SK-N-MC (cell line): ENCODE measurements at regions not wholly inside any gene's neighbourhood (a gene's known extent, or its start where the extent isn't known, plus 50 kb on each side); places are given as distances from the start of the nearest gene placed in this dataset.
A peak's percentile ranks its signal among the peaks of the same experiment; 100 is the strongest.

Experiments used
- DNase-seq: peaks from one replicate; pipeline ENCODE4 v3.0.0-alpha.2; 2011; ENCODE audit warnings: low read depth, low spot score
- H3K27ac ChIP-seq: fragments of 200-600 bp; sonication (generic); 2 replicates; pipeline ENCODE4 v1.5.1; 2016; ENCODE audit warnings: mixed run types
- H3K36me3 ChIP-seq: fragments of 200-600 bp; sonication (generic); 2 replicates; pipeline ENCODE4 v1.6.1; 2017; ENCODE audit warnings: antibody characterized with exemption, low read length, mixed read lengths; ENCODE audit not compliant: insufficient read depth
- H3K4me3 ChIP-seq: fragments of 200-600 bp; sonication (generic); 2 replicates; pipeline ENCODE4 v1.5.1; 2016
- H3K9ac ChIP-seq: fragments of 200-600 bp; sonication (generic); 2 replicates; pipeline ENCODE4 v1.8.0; 2017; ENCODE audit warnings: mixed run types, mixed read lengths; ENCODE audit not compliant: insufficient read length
- H3K9me3 ChIP-seq: fragments of 200-600 bp; sonication (generic); 2 replicates; pipeline ENCODE4 v1.6.1; 2017; ENCODE audit warnings: low read depth, mild to moderate bottlenecking, antibody characterized with exemption, low read length, moderate library complexity, mixed read lengths
- EZH2 ChIP-seq: fragments of 200-600 bp; sonication (generic); IDR thresholded peaks from one replicate; pipeline ENCODE4 v1.6.1; 2017; ENCODE audit warnings: antibody characterized with exemption
- FOXP2 ChIP-seq: optimal IDR thresholded peaks from 2 replicates; pipeline ENCODE3; 2011; ENCODE audit warnings: mild to moderate bottlenecking, moderate library complexity; ENCODE audit not compliant: insufficient read depth; ENCODE audit errors: extremely low read length, control extremely low read depth
- POLR2AphosphoS5 ChIP-seq: IDR thresholded peaks from 2 replicates; pipeline ENCODE4 v1.6.1; 2012; ENCODE audit warnings: mild to moderate bottlenecking, low read depth, low read length, borderline replicate concordance

- DNase-seq: no peak
- TF ChIP-seq EZH2 (no peak), FOXP2 (no peak), POLR2AphosphoS5 (no peak)
- no peaks in the 10 kb centered on the region for H3K9me3 ChIP-seq
- no peak overlapping the region for H3K4me3 ChIP-seq
- no peak overlapping the region for H3K27ac ChIP-seq
- H3K36me3 ChIP-seq: no peaks in the 10 kb centered on the region
- H3K9ac ChIP-seq: no peak overlapping the region
Observed at GRCh38 chr2:150146879-150147278, 340.6 kb downstream of the RND3 start.

GRCh38 chr2:150145299-150145692 lies 342.2 kb downstream of the RND3 start:
- H3K4me3 ChIP-seq: no peak overlapping the region
- H3K27ac ChIP-seq: no peak overlapping the region
- TF ChIP-seq FOXP2 (no peak), POLR2AphosphoS5 (no peak), EZH2 (no peak)
- no peak overlapping the region for H3K9ac ChIP-seq
- H3K36me3 ChIP-seq: no peaks in the 10 kb centered on the region
- no peak for DNase-seq
- no peaks in the 10 kb centered on the region for H3K9me3 ChIP-seq

- TF ChIP-seq FOXP2 (no peak), EZH2 (no peak), POLR2AphosphoS5 (no peak)
- no peaks in the 10 kb centered on the region for H3K36me3 ChIP-seq
- H3K9ac ChIP-seq: no peak overlapping the region
- no peaks in the 10 kb centered on the region for H3K9me3 ChIP-seq
- H3K27ac ChIP-seq: no peak overlapping the region
- H3K4me3 ChIP-seq: no peak overlapping the region
- no peak for DNase-seq
Observed at GRCh38 chr2:150144546-150145298, 342.7 kb downstream of the RND3 start.

GRCh38 chr2:150143087-150143536 lies 344.4 kb downstream of the RND3 start:
- Histone ChIP-seq H3K9me3 (no peaks in the 10 kb centered on the region), H3K4me3 (no peak overlapping the region), H3K27ac (no peak overlapping the region), H3K9ac (no peak overlapping the region), H3K36me3 (no peaks in the 10 kb centered on the region)
- no peak for DNase-seq
- TF ChIP-seq EZH2 (no peak), POLR2AphosphoS5 (no peak), FOXP2 (no peak)

- Histone ChIP-seq H3K27ac (no peak overlapping the region), H3K9ac (no peak overlapping the region), H3K36me3 (no peaks in the 10 kb centered on the region), H3K9me3 (no peaks in the 10 kb centered on the region), H3K4me3 (no peak overlapping the region)
- DNase-seq: no peak
- TF ChIP-seq EZH2: no peak
- no peak for TF ChIP-seq POLR2AphosphoS5
- no peak for TF ChIP-seq FOXP2
Observed at GRCh38 chr2:150142561-150142960, 344.9 kb downstream of the RND3 start.

GRCh38 chr2:150141226-150142001 lies 346.1 kb downstream of the RND3 start:
- H3K27ac ChIP-seq: peak overlapping the region; percentile 9; the same call in 1 of the 2 replicates
- no peaks in the 10 kb centered on the region for H3K9me3 ChIP-seq
- H3K4me3 ChIP-seq: peak overlapping the region; percentile 3; the same call in 1 of the 2 replicates
- no peaks in the 10 kb centered on the region for H3K36me3 ChIP-seq
- no peak for DNase-seq
- no peak overlapping the region for H3K9ac ChIP-seq
- TF ChIP-seq FOXP2: no peak
- no peak for TF ChIP-seq EZH2
- no peak for TF ChIP-seq POLR2AphosphoS5

GRCh38 chr2:150140777-150141176 lies 346.7 kb downstream of the RND3 start:
- DNase-seq: no peak
- no peaks in the 10 kb centered on the region for H3K9me3 ChIP-seq
- peak overlapping the region; percentile 3; the same call in 1 of the 2 replicates for H3K4me3 ChIP-seq
- H3K36me3 ChIP-seq: no peaks in the 10 kb centered on the region
- H3K27ac ChIP-seq: no peak overlapping the region
- TF ChIP-seq POLR2AphosphoS5 (no peak), EZH2 (no peak), FOXP2 (no peak)
- no peak overlapping the region for H3K9ac ChIP-seq

- no peak overlapping the region for H3K27ac ChIP-seq
- no peaks in the 10 kb centered on the region for H3K9me3 ChIP-seq
- H3K36me3 ChIP-seq: no peaks in the 10 kb centered on the region
- TF ChIP-seq POLR2AphosphoS5 (no peak), EZH2 (no peak), FOXP2 (no peak)
- H3K9ac ChIP-seq: no peak overlapping the region
- H3K4me3 ChIP-seq: no peak overlapping the region
- DNase-seq: no peak
Observed at GRCh38 chr2:150138587-150138986, 348.9 kb downstream of the RND3 start.
